HG02885 (cell line): ENCODE measurements at regions not wholly inside any gene's neighbourhood (a gene's known extent, or its start where the extent isn't known, plus 50 kb on each side); places are given as distances from the start of the nearest gene placed in this dataset.
"Not testable (repeated sequence)": the region's sequence is repeated elsewhere in the genome, so short reads cannot be mapped to it uniquely, and the experiment has no call there.

Source experiments
- ATAC-seq: cut with Tn5 transposase; IDR thresholded peaks from one replicate; pipeline ENCODE4 v1.9.1; 2021; ENCODE audit warnings: mild to moderate bottlenecking; ENCODE audit not compliant: unreplicated experiment, poor library complexity

GRCh38 chr1:113291777-113292602, 98.3 kb upstream of the MAGI3 start:
- no peak for ATAC-seq

GRCh38 chr1:113292603-113293255, 97.6 kb upstream of the MAGI3 start:
- no peak for ATAC-seq

DNA sequence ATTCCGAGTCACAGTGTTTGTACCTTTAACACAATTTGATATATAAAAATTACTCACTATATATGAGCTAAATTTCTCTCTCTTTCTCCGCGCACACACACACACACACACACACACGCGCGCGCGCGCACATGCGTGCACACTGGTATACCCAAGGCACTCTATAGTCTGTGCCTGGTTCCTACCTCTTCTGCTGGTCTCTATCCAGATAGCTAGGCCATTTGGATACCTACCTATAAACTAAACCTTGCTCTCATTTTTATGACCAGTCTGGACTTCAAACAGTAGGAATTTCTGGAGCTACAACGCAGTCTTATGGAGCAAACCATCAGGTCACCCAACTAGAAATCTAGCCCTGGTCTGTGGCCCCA, 97.1 kb upstream of the MAGI3 start:
- no peak for ATAC-seq

GRCh38 chr1:113297749-113298148, 92.6 kb upstream of the MAGI3 start:
- no peak for ATAC-seq

DNA sequence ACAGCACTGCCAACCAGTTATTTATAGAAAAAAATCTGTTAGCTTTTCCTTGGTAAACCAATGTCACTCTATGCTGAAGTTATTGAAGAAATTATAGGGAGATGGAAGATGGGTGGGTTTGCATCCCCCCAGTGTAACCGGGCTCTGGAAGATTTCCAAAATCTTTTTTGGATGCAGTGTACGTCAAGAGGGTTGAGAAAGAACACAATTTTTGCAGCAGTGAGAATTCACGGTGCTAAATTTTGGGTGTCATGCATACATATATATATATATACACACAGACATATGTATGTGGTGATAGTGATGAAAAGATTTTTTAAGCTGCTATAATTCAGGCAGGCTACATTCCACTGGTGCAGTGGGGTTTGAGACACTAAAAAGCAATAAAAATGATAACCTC, 91.4 kb upstream of the MAGI3 start:
- no peak for ATAC-seq

GRCh38 chr1:113302636-113303035, 87.7 kb upstream of the MAGI3 start:
- no peak for ATAC-seq

- ATAC-seq: no peak
Observed at GRCh38 chr1:113303267-113303666, 87.0 kb upstream of the MAGI3 start.

DNA sequence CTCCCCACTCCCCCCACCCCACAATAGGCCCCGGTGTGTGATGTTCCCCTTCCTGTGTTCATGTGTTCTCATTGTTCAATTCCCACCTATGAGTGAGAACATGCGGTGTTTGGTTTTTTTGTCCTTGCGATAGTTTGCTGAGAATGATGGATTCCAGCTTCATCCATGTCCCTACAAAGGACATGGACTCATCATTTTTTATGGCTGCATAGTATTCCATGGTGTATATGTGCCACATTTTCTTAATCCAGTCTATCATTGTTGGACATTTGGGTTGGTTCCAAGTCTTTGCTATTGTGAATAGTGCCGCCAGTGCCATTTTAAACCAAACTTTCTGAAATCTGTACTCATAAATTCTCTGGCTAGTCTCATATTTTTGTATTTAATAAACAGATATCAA, 85.3 kb upstream of the MAGI3 start:
- ATAC-seq: not testable (repeated sequence)

GRCh38 chr1:113307771-113308445, 82.4 kb upstream of the MAGI3 start:
- ATAC-seq: no peak

DNA sequence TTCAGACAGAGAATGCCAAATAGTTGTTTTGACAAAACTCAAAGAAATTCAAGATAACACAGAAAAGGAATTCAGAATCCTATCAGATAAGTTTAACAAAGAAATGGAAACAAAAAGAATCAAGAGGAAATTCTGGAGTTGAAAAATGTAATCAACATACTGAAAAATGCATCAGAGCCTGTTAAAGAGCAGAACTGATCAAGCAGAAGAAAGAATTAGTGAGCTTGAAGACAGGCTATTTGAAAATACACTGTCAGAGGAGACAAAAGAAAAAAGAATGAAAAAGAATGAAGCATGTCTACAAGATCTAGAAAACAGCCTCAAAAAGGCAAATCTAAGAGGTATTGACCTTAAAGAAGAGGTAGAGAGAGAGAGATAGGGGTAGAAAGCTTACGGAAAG, 77.7 kb upstream of the MAGI3 start:
- not testable (repeated sequence) for ATAC-seq

GRCh38 chr1:113314600-113314999, 75.7 kb upstream of the MAGI3 start:
- no peak for ATAC-seq

DNA sequence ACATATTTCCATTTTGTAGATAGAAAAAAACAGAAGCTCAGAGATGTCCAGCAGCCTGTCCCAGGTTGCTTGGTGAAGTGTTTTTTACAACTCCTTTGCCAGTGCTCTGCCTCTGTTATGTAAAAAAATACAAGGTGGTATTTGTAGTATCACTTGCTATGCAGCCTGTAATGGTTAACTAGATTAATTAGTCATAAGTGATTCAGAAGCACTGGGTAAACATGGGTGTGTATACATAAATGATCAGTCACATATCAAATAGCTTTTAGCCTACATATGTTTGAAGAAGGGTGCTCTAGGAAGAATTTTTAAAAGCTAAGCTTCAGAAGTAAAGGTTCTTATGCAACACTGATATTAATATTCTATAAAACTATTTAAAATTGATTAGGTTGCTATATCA, 70.0 kb upstream of the MAGI3 start:
- ATAC-seq: no peak

DNA sequence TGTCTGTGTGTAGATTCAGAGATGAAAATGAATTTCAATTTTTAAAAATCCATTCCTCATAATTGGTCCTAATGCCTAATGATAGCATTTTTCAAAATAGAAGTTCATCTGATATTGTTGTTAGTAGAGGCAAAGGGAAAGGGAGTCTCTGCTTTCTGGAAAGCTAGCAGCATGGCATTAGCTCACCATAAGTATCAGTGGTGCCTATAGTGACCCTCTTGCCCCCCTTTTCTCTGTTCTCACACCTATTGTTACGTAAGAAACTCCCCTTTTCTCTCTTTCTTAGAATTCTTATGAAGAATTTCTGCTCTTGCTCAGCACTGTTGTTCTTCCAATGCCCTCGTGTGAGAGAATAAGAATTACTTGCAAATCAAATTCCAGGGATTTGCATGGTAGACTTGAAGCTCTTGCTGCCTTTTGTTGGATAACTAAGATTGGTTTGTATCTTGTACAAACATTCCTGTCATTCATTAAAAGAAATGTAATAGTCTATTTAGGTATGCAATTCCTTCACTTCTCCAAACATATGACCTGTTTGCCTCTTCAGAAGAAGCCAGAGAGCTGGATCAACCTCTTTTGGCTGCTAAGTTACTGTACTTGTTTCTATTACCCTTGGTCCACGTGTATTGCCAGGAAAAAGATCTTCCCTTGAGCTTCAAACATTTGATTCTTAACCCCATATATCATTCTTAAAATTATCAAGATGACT, 69.2 kb upstream of the MAGI3 start:
- ATAC-seq: no peak

DNA sequence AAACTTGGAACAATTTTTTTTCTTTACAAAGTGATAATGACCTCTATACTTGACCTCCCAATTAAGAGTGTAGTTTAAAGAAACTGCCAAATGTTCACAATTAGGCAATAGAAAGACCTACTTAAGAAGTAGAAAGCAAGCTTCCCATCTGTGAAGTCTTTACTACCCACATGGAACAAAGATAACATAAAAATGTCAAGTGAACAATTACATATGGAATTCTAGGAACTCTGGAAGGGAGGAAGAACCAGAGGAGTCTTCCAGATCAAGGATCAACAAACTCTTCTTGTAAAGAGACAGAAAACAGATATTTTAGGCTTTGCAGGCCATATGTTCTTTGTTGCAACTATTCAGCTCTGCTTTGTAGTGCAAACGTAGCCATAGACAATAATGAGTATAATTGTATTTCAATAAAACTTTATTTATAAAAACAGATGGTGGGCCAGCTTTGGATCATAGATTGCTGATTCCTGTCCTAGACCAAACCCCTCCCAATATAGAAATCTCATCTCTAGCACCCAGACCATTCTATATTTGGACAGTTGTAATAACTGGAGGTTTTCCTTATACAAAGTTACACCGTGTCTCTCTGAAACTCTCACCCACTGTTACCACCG, 68.4 kb upstream of the MAGI3 start:
- no peak for ATAC-seq

DNA sequence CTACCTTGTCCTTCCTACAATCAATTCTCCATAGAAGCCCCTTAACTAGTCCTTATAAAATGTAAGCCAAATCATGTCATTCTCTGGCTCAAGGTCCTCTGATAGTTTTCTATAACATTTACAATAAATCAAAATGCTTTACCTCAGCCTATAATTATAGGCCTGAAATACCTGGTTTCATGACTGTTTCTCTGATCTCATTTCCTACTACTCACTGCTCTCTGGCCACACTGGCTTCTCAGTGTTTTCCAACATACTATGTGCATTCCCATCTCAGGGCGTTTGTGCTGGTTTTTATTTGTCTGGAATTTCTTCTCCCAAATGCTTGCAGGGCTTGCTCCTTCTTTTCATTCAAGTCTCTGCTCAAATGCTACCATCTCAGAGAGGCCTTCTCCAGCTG, 67.9 kb upstream of the MAGI3 start:
- ATAC-seq: no peak

DNA sequence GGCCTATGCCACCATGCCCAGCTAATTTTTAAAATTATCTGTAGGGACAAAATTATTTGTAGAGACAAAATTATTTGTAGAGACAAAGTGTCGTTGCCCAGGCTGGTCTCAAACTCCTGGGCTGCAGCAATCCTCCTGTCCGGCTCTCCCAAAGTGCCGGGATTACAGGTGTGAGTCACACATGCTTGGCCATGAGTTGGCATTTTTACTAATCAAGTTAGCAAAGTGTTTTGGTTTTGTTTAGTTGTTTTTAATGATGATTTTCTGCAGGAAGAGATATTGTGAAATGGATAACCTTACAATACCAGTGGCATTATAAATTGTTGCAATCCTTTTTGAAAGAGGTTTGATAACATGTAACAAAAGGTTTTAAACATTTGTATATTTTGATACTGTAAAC, 65.3 kb upstream of the MAGI3 start:
- no peak for ATAC-seq

- ATAC-seq: no peak
Observed at GRCh38 chr1:113326976-113327375, 63.3 kb upstream of the MAGI3 start.

- no peak for ATAC-seq
Observed at GRCh38 chr1:113333056-113333455, 57.3 kb upstream of the MAGI3 start.

GRCh38 chr1:113340038-113340437, 50.3 kb upstream of the MAGI3 start:
- ATAC-seq: no peak
